ENCODE measurements at regions not wholly inside any gene's neighbourhood (a gene's known extent, or its start where the extent isn't known, plus 50 kb on each side); places are given as distances from the start of the nearest gene placed in this dataset.

DNA sequence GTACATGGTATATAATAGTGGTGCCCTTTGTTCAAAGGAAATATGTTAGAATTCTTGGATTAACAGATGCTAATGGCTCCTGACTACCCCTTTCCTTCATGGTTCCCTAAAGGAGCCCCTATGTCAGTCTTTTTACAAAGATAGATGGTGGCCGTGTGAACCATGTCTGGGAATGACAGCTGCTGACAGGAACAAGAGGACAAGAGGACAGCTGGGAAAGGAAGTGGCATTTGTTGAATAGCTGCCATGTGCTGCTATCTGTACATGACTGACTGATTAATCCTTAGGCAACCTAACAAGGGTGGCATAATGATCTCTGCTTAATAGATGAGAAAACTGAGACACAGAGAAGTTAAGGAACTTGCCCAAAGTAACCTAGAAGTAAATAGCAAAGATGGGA, 321.7 kb downstream of the ZNF621 start:
- Histone ChIP-seq H3K4ac (ENCODE audit: low read depth, low read length) (no peak overlapping the region), H3K27ac (ENCODE audit: insufficient read length, low read depth, low read length) (no peak overlapping the region), H3K14ac (ENCODE audit: insufficient read depth, low read length) (no peak overlapping the region), H2BK120ac (ENCODE audit: low read depth, low read length, poor library complexity, severe bottlenecking) (no peak overlapping the region), H2BK12ac (ENCODE audit: insufficient read length, low read depth, low read length) (no peak overlapping the region), H4K91ac (ENCODE audit: insufficient read length, low read depth, low read length) (no peak overlapping the region), H3K23ac (ENCODE audit: insufficient read length, low read depth, low read length) (no peak overlapping the region), H3K79me1 (ENCODE audit: insufficient read depth, low read depth, low read length, poor library complexity, severe bottlenecking) (no peaks in the 10 kb centered on the region), H3K27me3 (ENCODE audit: insufficient read depth, low read length) (no peaks in the 10 kb centered on the region), H3K18ac (ENCODE audit: insufficient read length, low read depth, low read length) (no peak overlapping the region), H2AFZ (ENCODE audit: low read length) (no peak overlapping the region), H2BK20ac (ENCODE audit: low read depth, low read length, poor library complexity, severe bottlenecking) (no peak overlapping the region), H4K8ac (replicated peaks; ENCODE audit: insufficient read length, low read depth, low read length) (no peak overlapping the region), H4K20me1 (ENCODE audit: control insufficient read depth, insufficient read depth, insufficient read length) (no peaks in the 10 kb centered on the region), H3K4me1 (ENCODE audit: insufficient read depth, low read length) (peaks cover 15% of the 10 kb centered on the region; the same call in 1 of the 2 replicates), H2AK5ac (ENCODE audit: insufficient read length, low read length) (no peak overlapping the region), H4K5ac (ENCODE audit: insufficient read length, low read depth, low read length) (no peak overlapping the region), H3K9me3 (ENCODE audit: control insufficient read depth, low read depth, low read length) (no peaks in the 10 kb centered on the region), H3K23me2 (ENCODE audit: insufficient read length, low read depth, low read length, poor library complexity, severe bottlenecking) (no peaks in the 10 kb centered on the region), H3K56ac (ENCODE audit: insufficient read length, low read depth, low read length) (no peak overlapping the region), H3K4me2 (ENCODE audit: insufficient read depth, insufficient read length, low read length) (no peak overlapping the region), H3T11ph (ENCODE audit: low read length) (no peak overlapping the region), H3K79me2 (ENCODE audit: insufficient read depth, low read length) (no peaks in the 10 kb centered on the region), H3K9ac (ENCODE audit: extremely low read depth, insufficient read length, low read length) (no peak overlapping the region), H2BK5ac (ENCODE audit: insufficient read length, low read length) (no peak overlapping the region), H2BK15ac (ENCODE audit: low read depth, low read length) (no peak overlapping the region)
- peak overlapping the region in 2 of 3 experiments; percentile 80 to 91; a peak in 3 of 7 replicates for H3K27ac Mint-ChIP-seq
- no peak overlapping the region for H3K4me3 Mint-ChIP-seq
- DNase-seq: no peak
- peaks cover 2% of the 10 kb centered on the region; the same call in 1 of the 2 replicates for H3K27me3 Mint-ChIP-seq (ENCODE audit: low read depth)
- TF ChIP-seq, protein P1, sequence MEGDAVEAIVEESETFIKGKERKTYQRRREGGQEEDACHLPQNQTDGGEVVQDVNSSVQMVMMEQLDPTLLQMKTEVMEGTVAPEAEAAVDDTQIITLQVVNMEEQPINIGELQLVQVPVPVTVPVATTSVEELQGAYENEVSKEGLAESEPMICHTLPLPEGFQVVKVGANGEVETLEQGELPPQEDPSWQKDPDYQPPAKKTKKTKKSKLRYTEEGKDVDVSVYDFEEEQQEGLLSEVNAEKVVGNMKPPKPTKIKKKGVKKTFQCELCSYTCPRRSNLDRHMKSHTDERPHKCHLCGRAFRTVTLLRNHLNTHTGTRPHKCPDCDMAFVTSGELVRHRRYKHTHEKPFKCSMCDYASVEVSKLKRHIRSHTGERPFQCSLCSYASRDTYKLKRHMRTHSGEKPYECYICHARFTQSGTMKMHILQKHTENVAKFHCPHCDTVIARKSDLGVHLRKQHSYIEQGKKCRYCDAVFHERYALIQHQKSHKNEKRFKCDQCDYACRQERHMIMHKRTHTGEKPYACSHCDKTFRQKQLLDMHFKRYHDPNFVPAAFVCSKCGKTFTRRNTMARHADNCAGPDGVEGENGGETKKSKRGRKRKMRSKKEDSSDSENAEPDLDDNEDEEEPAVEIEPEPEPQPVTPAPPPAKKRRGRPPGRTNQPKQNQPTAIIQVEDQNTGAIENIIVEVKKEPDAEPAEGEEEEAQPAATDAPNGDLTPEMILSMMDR (conservative IDR thresholded peaks at IDR 0.05): no peak
- peaks cover 4 to 8% (median 6%) of the 10 kb centered on the region in 3 experiments for H3K36me3 Mint-ChIP-seq (ENCODE audit: insufficient read depth in 1 of 3, low read depth in 3 of 3)
- no CpG with 5 or more reads among the region's 1 CpG for WGBS (ENCODE audit: extremely low coverage, insufficient read length, low lambda C conversion rate)
- peaks cover 8 to 9% of the 10 kb centered on the region in 2 experiments for H3K9me3 Mint-ChIP-seq
- H3K4me1 Mint-ChIP-seq: peaks cover 40 to 47% of the 10 kb centered on the region in 2 experiments

Measured in H9 (cell line).